ENCODE measurements at regions not wholly inside any gene's neighbourhood (a gene's known extent, or its start where the extent isn't known, plus 50 kb on each side); places are given as distances from the start of the nearest gene placed in this dataset.

DNA sequence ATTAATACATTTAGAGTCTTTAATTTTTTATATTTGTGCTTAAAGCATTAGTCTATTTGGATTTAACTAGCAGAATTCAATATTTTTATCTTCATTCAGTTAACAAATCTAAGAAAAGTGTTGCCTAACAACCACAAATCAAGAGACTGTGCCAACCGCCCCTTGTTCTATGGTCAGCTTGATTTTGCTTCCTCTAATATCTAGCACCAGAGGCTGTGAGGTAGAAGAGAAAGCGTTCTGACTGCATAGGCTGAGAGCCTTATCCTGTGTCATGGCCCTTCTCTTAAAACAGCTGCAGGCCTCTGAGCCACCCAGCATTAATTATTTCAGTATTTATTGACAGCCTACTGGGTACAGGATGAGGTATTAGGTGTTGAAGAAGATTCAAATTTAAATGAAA, 693.0 kb upstream of the CDH6 start:
- TF ChIP-seq, protein P1, sequence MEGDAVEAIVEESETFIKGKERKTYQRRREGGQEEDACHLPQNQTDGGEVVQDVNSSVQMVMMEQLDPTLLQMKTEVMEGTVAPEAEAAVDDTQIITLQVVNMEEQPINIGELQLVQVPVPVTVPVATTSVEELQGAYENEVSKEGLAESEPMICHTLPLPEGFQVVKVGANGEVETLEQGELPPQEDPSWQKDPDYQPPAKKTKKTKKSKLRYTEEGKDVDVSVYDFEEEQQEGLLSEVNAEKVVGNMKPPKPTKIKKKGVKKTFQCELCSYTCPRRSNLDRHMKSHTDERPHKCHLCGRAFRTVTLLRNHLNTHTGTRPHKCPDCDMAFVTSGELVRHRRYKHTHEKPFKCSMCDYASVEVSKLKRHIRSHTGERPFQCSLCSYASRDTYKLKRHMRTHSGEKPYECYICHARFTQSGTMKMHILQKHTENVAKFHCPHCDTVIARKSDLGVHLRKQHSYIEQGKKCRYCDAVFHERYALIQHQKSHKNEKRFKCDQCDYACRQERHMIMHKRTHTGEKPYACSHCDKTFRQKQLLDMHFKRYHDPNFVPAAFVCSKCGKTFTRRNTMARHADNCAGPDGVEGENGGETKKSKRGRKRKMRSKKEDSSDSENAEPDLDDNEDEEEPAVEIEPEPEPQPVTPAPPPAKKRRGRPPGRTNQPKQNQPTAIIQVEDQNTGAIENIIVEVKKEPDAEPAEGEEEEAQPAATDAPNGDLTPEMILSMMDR (IDR thresholded peaks at IDR 0.05), result no peak
- no peak for TF ChIP-seq POLR2A (IDR thresholded peaks at IDR 0.05)

Measured in Peyer's patch (tissue), 4 donors.